Central memory CD8-positive, alpha-beta T cell (primary cell): ENCODE measurements at regions not wholly inside any gene's neighbourhood (a gene's known extent, or its start where the extent isn't known, plus 50 kb on each side); places are given as distances from the start of the nearest gene placed in this dataset.
"Not testable (repeated sequence)": the region's sequence is repeated elsewhere in the genome, so short reads cannot be mapped to it uniquely, and the experiment has no call there.

ENCODE experiments used
- ATAC-seq: fragments of 150-1000 bp; cut with Tn5 transposase; replicated peaks from 2 replicates; pipeline ENCODE4 v1.10.0; 2022; ENCODE audit warnings: mild to moderate bottlenecking, moderate FRiP score, moderate number of reproducible peaks; ENCODE audit not compliant: poor library complexity, severe bottlenecking; ENCODE audit errors: extremely low read depth
- DNase-seq, 2 donors: peaks; one replicate each; pipeline ENCODE4 v3.0.0; 2021; ENCODE audit warnings: low spot score in 2 of 2
- H3K27ac Mint-ChIP-seq: one replicate; pipeline ENCODE4 v1.8.0; 2022; ENCODE audit warnings: low read depth, mild to moderate bottlenecking, moderate library complexity, mixed read lengths
- H3K27me3 Mint-ChIP-seq: one replicate; pipeline ENCODE4 v1.8.0; 2022; ENCODE audit warnings: mixed read lengths
- H3K36me3 Mint-ChIP-seq: one replicate; pipeline ENCODE4 v1.8.0; 2022; ENCODE audit warnings: mild to moderate bottlenecking, moderate library complexity, mixed read lengths; ENCODE audit not compliant: insufficient read depth
- H3K4me1 Mint-ChIP-seq: one replicate; pipeline ENCODE4 v1.8.0; 2022; ENCODE audit warnings: mixed read lengths
- H3K4me3 Mint-ChIP-seq: one replicate; pipeline ENCODE4 v1.8.0; 2022; ENCODE audit warnings: mild to moderate bottlenecking, moderate library complexity, mixed read lengths
- H3K9me3 Mint-ChIP-seq: one replicate; pipeline ENCODE4 v1.8.0; 2022; ENCODE audit warnings: mixed read lengths

DNA sequence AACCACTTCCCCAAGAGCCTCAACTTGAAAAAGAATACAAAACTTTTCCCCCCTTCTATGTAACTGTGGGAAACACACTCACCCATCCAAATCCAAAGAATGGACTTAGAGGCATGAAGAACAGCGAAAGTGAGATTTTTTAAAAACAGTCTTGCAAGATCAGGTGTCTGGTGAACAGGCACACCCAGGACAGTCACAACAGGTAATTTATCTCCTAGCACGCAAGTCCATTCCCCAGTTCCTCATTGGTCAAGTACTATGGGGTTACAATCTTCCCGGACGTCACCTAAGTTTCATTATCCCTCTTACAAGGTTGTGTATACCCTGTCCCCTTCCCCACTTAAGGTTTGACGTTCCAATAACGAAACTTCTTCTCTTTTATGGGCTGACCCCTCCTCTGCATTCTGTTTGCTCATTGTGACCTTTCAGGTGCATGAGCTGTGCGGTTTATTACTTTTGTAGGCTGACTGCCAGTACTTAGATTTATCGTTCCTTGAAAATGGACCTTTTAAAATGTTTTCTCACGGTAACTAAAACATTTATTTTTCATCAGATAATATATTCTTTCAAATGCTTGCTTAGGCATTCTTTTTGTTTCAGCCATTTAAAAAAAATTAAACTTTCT lies 1401.9 kb downstream of the FAM181B start:
- no peaks in the 10 kb centered on the region for H3K4me1 Mint-ChIP-seq
- H3K27me3 Mint-ChIP-seq, result no peaks in the 10 kb centered on the region
- no peak for ATAC-seq
- no peak for DNase-seq
- peaks cover 3% of the 10 kb centered on the region for H3K36me3 Mint-ChIP-seq
- no peak overlapping the region for H3K4me3 Mint-ChIP-seq
- H3K9me3 Mint-ChIP-seq, result peaks cover 19% of the 10 kb centered on the region
- H3K27ac Mint-ChIP-seq, result no peak overlapping the region

DNA sequence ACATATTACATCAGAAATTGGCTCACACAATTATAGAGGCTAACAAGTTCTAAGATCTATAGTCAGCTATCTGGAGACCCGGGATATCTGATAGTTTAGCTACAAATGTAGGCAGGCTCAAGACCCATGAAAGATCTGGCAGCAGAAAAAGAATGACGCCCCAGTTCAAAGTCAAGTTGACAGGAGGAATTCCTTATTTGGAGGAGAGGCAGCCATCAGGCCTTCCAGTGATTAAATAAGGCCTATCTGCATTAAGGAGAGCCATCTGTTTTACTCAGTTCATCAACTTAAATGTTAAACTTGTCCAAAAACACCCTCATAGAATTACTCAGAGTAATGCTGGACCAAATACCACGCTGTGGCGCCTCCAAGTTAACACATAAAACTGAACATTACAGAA lies 1402.6 kb downstream of the FAM181B start:
- peaks cover 16% of the 10 kb centered on the region for H3K9me3 Mint-ChIP-seq
- no peak overlapping the region for H3K4me3 Mint-ChIP-seq
- H3K4me1 Mint-ChIP-seq, result no peaks in the 10 kb centered on the region
- peaks cover 3% of the 10 kb centered on the region for H3K36me3 Mint-ChIP-seq
- H3K27me3 Mint-ChIP-seq, result no peaks in the 10 kb centered on the region
- ATAC-seq (no peak), DNase-seq (no peak)
- no peak overlapping the region for H3K27ac Mint-ChIP-seq

DNA sequence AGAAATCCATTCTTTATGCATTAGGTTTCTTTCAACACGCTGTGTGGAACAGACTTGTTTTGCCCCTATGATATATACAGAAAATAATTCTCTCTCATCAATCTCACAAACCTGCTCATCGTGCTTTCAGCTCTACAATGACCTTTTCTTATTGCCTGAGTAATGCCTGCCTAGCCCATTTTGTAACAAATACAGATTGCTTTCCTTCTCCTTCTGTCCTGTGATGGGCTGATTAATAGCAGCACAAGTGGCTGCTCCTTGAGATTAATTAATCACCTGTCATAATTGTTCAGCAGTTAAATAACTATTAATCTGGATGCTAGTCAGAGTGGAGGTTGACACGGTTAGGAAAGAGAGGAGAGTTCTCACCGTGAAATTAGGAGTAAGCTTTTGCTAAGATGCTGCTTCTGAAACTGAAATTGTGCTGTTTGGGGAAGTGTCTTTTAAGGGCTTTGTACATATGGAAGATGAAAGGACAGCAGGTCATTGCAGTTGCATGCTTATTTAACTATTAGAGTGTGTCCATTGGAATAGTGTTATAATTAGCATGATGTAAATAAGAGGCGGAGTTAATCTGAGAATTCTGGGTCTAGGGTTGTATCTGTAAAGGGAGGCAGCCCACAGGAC lies 1430.5 kb downstream of the FAM181B start:
- H3K27ac Mint-ChIP-seq, result no peak overlapping the region
- DNase-seq (no peak), ATAC-seq (no peak)
- no peaks in the 10 kb centered on the region for H3K36me3 Mint-ChIP-seq
- H3K4me3 Mint-ChIP-seq, result no peak overlapping the region
- peaks cover 30% of the 10 kb centered on the region for H3K9me3 Mint-ChIP-seq
- H3K4me1 Mint-ChIP-seq, result no peaks in the 10 kb centered on the region
- H3K27me3 Mint-ChIP-seq, result no peaks in the 10 kb centered on the region

DNA sequence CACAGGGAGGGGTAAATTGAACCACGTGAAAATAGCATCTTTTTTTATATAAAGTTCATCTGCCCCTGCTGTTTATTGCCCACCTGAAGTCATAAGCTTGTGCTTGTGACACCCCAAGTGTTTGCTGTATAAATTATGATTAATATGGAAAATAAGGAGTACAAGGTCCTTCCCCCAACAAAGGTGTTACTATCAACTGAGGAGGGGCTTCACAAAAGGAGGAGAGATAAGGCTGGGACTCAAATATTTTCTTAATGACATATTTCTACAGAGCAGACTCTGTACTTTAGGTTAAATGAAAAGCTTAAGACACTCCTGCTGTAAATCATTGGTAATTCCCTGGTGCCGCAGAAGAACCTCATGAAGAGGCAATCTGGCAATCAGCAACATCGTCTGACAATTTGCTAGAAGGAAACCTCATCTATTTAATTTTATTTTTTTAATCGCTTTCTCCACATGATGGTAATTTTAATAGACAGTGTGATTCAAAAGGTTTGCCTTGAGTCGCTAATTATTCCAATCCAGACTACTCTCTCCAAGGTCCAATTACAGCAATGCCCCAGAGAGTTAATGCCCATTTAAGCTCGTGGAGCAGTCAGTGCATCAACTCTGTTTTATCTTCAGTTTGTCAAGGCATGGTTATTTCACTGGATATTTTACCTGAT lies 1432.4 kb downstream of the FAM181B start:
- no peak overlapping the region for H3K27ac Mint-ChIP-seq
- no peaks in the 10 kb centered on the region for H3K36me3 Mint-ChIP-seq
- peaks cover 27% of the 10 kb centered on the region for H3K9me3 Mint-ChIP-seq
- no peaks in the 10 kb centered on the region for H3K27me3 Mint-ChIP-seq
- ATAC-seq (no peak), DNase-seq (no peak)
- H3K4me1 Mint-ChIP-seq, result no peaks in the 10 kb centered on the region
- H3K4me3 Mint-ChIP-seq, result no peak overlapping the region

DNA sequence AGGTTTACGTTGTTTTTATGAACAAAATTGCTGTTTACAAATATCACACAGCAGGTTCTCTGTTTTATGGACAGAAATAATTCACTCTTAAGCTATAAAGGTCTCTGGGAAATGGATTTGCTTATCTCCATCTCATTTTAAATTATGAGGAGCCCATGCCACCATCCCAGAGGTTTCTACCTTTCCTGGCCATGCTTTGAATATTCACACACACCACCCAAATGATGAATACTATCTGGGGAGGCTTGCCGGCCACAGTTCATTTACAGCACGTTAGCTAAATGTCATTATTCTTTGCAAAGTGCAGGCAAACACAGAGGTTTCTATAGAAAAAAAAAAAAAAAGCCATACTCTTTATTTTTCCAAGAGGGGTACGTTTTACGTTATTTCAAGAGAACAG lies 1446.7 kb downstream of the FAM181B start:
- no peak for ATAC-seq
- H3K9me3 Mint-ChIP-seq, result peaks cover 8% of the 10 kb centered on the region
- no peak overlapping the region for H3K27ac Mint-ChIP-seq

DNA sequence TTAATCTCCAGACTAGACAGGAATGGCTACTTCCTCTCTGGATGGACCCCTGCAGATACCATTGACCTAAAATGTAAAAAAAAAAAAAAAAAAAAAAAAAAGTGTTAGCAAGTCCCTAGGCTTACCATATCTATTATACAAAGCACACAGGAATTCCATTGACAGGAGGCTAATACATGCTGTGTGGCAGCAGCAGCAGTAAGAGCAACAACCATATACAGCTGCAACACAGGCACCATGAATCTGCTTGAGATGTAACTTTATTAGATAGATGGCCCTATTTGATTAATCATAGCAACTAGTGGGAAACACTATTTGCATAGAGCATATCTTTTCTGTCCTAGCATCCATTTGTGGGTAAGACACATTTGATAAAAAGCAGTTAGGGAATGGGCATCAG lies 1447.1 kb downstream of the FAM181B start:
- Mint-ChIP-seq H3K9me3 (peaks cover 12% of the 10 kb centered on the region), H3K27ac (no peak overlapping the region), H3K4me1 (no peaks in the 10 kb centered on the region), H3K27me3 (no peaks in the 10 kb centered on the region), H3K36me3 (no peaks in the 10 kb centered on the region), H3K4me3 (no peak overlapping the region)
- ATAC-seq, result no peak
- DNase-seq, result no peak

More for the DNA sequence above, 1446.7 kb downstream of the FAM181B start:
- DNase-seq, result no peak
- Mint-ChIP-seq H3K27me3 (no peaks in the 10 kb centered on the region), H3K36me3 (no peaks in the 10 kb centered on the region), H3K4me1 (no peaks in the 10 kb centered on the region), H3K4me3 (no peak overlapping the region)

DNA sequence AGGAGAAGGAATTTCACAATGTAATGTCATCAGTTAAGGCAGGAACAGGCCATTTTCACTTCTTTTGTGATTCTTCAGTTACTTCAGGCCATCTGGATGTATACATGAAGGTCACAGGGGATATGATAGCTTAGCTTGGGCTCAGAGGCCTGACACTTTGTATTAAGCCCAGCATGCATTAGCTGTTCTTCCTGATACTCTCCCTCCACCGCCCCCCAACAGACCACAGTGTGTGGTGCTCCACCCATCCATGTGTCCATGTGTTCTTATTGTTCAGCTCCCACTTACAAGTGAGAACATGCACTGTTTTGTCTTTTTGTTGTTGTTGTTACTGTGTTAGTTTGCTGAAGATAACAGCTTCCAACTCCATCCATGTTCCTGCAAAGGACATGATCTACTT lies 1453.4 kb downstream of the FAM181B start:
- not testable (repeated sequence) for H3K36me3 Mint-ChIP-seq, ATAC-seq, H3K27me3 Mint-ChIP-seq, H3K4me1 Mint-ChIP-seq, H3K4me3 Mint-ChIP-seq, H3K27ac Mint-ChIP-seq, DNase-seq
- peaks cover 21% of the 10 kb centered on the region for H3K9me3 Mint-ChIP-seq

DNA sequence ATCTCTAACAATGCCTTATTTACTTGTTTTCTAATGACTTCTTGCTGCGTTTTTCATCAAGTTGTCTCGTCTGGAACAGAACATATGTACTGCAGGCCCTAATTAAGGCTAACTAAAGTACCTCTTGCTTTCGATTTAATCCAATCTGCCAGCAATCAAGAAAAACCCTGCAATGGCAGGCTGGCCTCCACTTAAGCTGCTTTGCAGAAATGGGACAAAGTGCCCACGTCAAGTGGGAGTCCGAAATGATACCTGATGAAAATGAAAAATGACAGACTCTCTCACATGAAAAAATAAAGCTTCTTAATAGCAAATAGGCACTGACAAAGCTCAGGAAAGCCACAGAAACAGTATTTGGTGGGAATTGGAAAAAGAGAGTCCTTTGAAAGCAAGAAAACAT lies 1454.7 kb downstream of the FAM181B start:
- ATAC-seq, result no peak
- H3K4me1 Mint-ChIP-seq, result no peaks in the 10 kb centered on the region
- no peaks in the 10 kb centered on the region for H3K36me3 Mint-ChIP-seq
- no peak for DNase-seq
- H3K27ac Mint-ChIP-seq, result no peak overlapping the region
- H3K9me3 Mint-ChIP-seq, result peaks cover 21% of the 10 kb centered on the region
- H3K4me3 Mint-ChIP-seq, result no peak overlapping the region
- no peaks in the 10 kb centered on the region for H3K27me3 Mint-ChIP-seq

DNA sequence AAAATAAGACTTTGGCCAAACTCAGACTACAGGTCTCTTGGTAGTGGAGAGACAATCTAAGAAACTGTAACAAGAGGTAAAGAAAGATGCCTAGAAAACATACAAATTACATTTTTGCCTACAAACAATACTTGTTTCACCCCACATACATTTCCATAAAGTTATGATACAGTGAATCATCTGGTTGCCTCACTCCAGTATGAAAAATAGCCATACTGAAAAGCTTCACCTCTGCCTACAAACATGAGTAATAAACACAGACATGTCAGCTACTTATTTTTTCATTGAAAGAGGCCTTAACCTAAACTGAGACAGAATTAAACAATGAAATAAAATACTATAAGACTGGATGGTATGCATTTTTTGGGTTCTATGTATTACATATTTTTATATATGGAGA lies 1463.0 kb downstream of the FAM181B start:
- H3K4me3 Mint-ChIP-seq, result no peak overlapping the region
- no peaks in the 10 kb centered on the region for H3K4me1 Mint-ChIP-seq
- ATAC-seq (no peak), DNase-seq (no peak)
- H3K27me3 Mint-ChIP-seq, result no peaks in the 10 kb centered on the region
- no peak overlapping the region for H3K27ac Mint-ChIP-seq
- H3K36me3 Mint-ChIP-seq, result no peaks in the 10 kb centered on the region
- peaks cover 5% of the 10 kb centered on the region for H3K9me3 Mint-ChIP-seq

DNA sequence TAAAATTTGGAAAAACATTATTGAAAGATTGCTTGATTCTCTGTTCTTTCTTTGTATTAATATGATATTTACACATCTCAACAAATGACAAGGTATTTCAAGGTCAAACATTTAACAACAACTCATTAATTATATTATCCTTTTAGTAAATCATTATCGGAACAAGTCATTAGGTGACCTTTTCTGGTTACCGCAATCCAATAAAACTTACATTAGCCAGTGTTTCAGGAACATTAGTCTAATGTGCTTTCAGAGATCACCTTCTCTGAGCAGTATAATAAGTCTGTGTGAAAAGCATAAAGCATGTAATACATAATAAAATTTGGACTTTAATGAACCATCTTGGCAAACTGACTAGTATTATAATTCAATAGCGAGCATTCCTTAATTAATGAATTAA lies 1466.4 kb downstream of the FAM181B start:
- ATAC-seq (no peak), DNase-seq (no peak)
- no peaks in the 10 kb centered on the region for H3K27me3 Mint-ChIP-seq
- peaks cover 5% of the 10 kb centered on the region for H3K9me3 Mint-ChIP-seq
- H3K27ac Mint-ChIP-seq, result no peak overlapping the region
- H3K4me3 Mint-ChIP-seq, result no peak overlapping the region
- peaks cover 2% of the 10 kb centered on the region for H3K36me3 Mint-ChIP-seq
- no peaks in the 10 kb centered on the region for H3K4me1 Mint-ChIP-seq

DNA sequence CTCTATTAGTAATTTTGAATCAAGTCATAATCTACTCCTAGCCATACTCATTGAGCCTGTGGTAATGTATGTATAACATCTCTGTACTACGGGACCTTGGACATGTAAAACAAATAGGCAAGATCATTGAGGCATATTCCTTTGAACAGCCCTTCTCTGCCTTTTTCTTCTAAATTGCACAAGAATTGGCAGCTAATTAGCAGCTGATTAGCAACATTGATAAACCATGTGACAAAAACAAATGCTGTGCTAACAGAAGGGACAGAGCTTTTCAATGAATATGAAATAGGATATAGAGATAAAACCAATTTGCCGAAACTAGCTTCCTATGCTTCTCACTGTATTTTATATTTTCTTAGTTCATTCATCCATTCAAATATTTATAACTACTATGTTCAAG lies 1474.2 kb downstream of the FAM181B start:
- Mint-ChIP-seq H3K4me1 (no peaks in the 10 kb centered on the region), H3K36me3 (peaks cover 4% of the 10 kb centered on the region), H3K9me3 (peaks cover 8% of the 10 kb centered on the region), H3K27ac (no peak overlapping the region), H3K27me3 (no peaks in the 10 kb centered on the region), H3K4me3 (no peak overlapping the region)
- ATAC-seq (no peak), DNase-seq (no peak)

DNA sequence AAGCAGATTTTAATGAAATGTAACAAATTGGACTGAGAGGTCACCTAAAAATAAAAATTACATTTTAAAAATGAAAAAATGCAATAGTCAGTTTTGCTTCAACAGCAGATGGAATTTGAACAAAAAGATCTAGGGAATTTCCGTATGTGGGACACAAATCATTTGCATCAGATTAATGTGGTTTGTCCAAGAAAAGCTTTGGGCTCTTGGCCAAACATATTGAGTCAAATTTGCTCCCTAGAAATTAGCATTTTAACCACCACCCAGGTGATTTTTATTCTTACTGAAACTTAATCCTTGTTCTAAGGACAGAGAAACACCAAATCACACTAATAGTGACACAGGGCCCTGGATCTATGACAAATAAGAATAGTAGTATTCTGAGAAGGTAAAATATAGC lies 1477.8 kb downstream of the FAM181B start:
- DNase-seq (no peak), ATAC-seq (no peak)
- no peak overlapping the region for H3K4me3 Mint-ChIP-seq
- no peak overlapping the region for H3K27ac Mint-ChIP-seq
- no peaks in the 10 kb centered on the region for H3K36me3 Mint-ChIP-seq
- no peaks in the 10 kb centered on the region for H3K4me1 Mint-ChIP-seq
- peaks cover 8% of the 10 kb centered on the region for H3K9me3 Mint-ChIP-seq
- H3K27me3 Mint-ChIP-seq, result no peaks in the 10 kb centered on the region

DNA sequence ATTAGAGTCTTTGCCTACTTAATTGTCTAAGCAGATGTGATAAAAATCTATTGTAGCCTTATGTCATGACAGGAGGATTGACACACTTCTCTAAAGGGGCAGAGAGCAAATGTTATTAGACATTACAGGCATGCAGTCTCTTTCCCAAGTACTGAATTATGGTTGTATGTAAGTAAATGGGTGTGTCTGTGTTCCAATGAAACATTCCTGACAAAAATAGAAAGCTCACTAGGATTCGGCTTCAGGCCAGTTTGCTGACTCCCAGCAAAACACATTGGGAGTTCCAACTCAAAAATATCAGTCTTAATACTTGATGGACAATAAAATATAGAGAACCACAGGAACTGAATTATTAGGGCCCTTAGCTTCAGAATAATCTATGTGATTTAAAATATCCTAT lies 1480.4 kb downstream of the FAM181B start:
- DNase-seq (no peak), ATAC-seq (no peak)
- H3K36me3 Mint-ChIP-seq, result no peaks in the 10 kb centered on the region
- no peaks in the 10 kb centered on the region for H3K27me3 Mint-ChIP-seq
- no peak overlapping the region for H3K27ac Mint-ChIP-seq
- H3K9me3 Mint-ChIP-seq, result peaks cover under 1% of the 10 kb centered on the region
- no peak overlapping the region for H3K4me3 Mint-ChIP-seq
- H3K4me1 Mint-ChIP-seq, result no peaks in the 10 kb centered on the region
